ENCODE measurements at regions not wholly inside any gene's neighbourhood (a gene's known extent, or its start where the extent isn't known, plus 50 kb on each side); places are given as distances from the start of the nearest gene placed in this dataset.
A peak's percentile ranks its signal among the peaks of the same experiment; 100 is the strongest.
"Not testable (repeated sequence)": the region's sequence is repeated elsewhere in the genome, so short reads cannot be mapped to it uniquely, and the experiment has no call there.

DNA sequence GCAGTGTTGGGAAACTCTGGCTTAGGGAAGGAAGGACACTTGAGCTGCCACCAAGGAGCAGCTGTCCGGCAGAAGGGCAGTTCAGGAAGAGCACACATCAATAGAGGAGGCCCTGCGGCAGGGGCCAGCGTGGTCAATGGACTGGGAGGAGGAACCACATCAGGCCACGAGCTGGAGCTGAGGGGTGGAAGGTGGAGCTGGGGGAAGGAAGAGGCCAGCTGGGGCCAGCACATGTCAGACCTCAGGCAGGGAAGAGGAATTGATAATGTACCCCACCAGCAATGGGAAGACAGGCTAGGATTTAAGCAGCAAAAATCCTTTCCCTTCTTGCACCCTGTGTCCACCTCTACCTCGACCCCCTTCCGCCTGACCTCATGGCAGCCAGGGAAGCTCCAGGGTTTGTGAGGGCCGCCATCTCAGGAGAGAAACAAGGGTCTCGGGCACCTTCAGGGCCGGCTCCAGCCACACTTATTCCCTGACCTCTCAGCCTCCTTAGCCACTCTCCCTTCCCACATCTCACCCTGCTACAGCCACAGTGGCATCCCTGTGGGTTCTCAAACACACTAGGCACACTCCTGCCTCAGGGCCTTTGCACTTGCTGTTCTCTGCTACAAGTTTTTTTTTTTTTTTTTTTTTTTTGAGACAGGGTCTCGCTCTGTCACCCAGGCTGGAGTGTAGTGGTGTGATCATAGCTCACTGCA is 157.8 kb upstream of the GRK3 start:
- in situ Hi-C loops (cut with HindIII; ENCODE audit: low pct_unique_long_range_greater_than_20kb, low sequenced_read_pairs): no loop called here
- DNase-seq (ENCODE audit: low read depth in 1 of 2, low spot score in 1 of 2): no peak
- TF ChIP-seq JUND (IDR thresholded peaks at IDR 0.05; ENCODE audit: low read depth): no peak

DNA sequence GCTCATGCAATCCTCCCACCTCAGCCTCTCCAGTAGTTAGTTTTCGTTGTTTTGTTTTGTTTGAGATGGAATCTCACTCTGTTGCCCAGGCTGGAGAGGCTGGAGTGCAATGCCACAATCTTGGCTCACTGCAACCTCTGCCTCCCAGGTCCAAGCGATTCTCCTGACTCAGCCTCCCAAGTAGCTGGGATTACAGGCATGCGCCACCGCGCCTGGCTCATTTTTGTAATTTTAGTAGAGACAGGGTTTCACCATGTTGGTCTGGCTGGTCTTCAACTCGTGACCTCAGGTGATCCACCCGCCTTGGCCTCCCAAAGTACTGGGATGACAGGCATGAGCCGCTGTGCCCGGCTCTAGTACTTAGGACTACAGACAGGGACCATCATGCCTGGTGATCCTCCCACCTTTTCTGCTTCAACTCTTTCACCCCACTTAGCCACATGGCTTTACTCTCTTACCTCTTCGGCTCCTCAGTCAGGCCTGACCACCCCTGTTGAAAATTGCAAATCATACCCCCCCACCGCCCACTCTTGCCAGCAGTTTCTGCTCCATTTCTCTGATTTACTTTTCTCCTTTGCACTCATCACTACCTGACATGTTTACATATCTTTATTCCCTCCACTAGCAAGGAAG is 157.1 kb upstream of the GRK3 start:
- in situ Hi-C loops (cut with HindIII; ENCODE audit: low pct_unique_long_range_greater_than_20kb, low sequenced_read_pairs): no loop called here
- TF ChIP-seq JUND (IDR thresholded peaks at IDR 0.05; ENCODE audit: low read depth): no peak
- DNase-seq (ENCODE audit: low read depth in 1 of 2, low spot score in 1 of 2): no peak

DNA sequence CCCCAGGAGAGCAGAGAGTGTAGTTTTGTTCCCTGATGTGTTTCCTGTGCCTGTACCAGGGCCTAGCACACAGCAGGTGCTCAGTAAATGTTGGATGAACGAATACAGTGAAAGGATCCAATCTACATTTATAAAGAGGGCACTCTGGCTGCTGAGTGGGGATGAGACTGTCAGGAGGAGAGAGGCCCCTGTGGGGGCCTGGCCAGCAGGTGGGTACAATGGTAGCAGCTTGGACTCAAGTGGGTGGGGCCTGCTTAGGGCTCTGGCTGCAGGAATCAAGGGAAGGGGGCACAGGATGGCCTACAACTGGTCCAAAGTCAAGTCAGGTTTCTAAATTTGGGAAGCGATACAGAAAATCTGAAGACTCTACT is 156.6 kb upstream of the GRK3 start:
- no peak for TF ChIP-seq JUND (IDR thresholded peaks at IDR 0.05; ENCODE audit: low read depth)
- in situ Hi-C loops (cut with HindIII; ENCODE audit: low pct_unique_long_range_greater_than_20kb, low sequenced_read_pairs): no loop called here
- no peak for DNase-seq (ENCODE audit: low read depth in 1 of 2, low spot score in 1 of 2)

DNA sequence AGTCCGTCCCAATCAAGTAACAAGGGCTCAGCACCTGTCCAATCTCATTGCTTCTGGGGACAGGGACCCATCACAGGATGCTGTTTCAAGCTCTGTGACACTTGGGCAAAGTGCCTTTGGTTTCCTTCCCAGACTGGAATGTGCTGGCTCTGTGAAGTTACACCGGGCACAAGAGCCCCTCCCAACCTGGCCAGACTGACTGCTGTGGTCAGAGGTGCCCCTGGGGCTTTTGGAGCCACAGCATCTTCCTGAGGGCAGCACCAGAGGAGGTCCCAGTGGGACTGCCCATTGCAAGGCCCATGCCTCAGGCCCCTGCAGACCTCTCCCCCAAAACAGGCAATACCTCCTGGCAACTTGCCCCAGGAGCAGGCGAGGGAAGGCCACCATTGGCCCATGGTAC is 155.2 kb upstream of the GRK3 start:
- TF ChIP-seq JUND (IDR thresholded peaks at IDR 0.05; ENCODE audit: low read depth): no peak
- in situ Hi-C loops (cut with HindIII; ENCODE audit: low pct_unique_long_range_greater_than_20kb, low sequenced_read_pairs): no loop called here
- DNase-seq (ENCODE audit: low read depth in 1 of 2, low spot score in 1 of 2): no peak

DNA sequence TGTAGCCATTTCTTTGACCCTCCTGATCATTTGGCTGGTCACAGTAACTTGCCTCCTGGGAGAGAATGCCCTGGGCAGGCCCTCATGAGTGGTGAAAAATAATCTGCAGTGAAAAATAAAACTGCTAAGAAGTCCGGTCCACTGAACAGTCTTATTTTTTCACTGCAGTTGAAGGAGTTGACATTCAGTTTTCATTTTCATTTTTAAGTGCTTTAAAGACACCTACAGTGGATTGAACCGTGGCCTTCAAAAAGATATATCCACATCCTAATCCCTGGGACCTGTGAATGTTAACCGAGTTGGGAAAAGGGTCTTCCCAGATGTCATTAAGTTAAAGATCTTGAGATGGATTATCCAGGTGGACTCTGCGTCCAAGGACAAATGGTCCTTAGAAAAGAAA is 153.6 kb upstream of the GRK3 start:
- TF ChIP-seq JUND (IDR thresholded peaks at IDR 0.05; ENCODE audit: low read depth): no peak
- no peak for DNase-seq (ENCODE audit: low read depth in 1 of 2, low spot score in 1 of 2)
- in situ Hi-C loops (cut with HindIII; ENCODE audit: low pct_unique_long_range_greater_than_20kb, low sequenced_read_pairs): no loop called here

DNA sequence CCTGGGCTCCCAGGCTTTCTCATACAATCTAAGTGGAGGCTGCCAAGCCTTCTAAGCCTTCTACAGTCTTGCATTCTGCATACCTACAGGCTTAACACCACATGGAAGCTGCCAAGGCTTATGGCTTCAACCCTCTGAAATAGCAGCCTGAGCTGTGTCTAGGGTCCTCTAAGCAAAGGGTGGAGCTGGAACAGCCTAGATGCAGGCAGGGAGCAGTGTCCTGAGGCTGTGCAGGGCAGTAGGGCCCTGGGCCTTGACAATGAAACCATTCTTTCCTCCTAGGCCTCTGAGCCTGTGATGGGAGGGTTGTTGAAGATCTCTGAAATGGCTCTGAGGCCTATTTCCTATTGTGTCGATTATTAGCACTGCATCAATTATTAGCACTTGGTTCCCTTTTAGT is 150.9 kb upstream of the GRK3 start:
- in situ Hi-C loops (cut with HindIII; ENCODE audit: low pct_unique_long_range_greater_than_20kb, low sequenced_read_pairs): no loop called here
- no peak for DNase-seq (ENCODE audit: low read depth in 1 of 2, low spot score in 1 of 2)

DNA sequence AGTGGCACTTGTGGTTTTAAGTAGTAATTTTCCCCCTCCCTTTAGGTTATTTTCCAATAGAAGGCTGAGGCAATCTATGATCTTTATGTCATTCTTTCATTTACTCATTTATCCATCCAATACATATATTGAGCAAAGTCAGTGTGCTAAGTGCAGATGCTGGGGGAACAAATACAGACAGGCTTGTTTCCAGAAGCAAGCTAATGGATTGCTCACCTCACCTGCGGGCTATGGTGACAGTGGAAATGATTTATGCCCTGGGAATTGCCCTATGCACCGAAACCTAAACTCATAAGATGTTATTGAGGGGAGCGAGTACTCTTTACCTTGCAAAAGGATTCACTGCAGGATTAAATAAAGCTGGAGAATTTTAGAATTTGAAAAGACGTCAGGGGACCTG is 148.7 kb upstream of the GRK3 start:
- in situ Hi-C loops (cut with HindIII; ENCODE audit: low pct_unique_long_range_greater_than_20kb, low sequenced_read_pairs); DNase-seq (ENCODE audit: low read depth in 1 of 2, low spot score in 1 of 2): not testable (repeated sequence)

More for the DNA sequence above, 150.9 kb upstream of the GRK3 start:
- no peak for TF ChIP-seq JUND (IDR thresholded peaks at IDR 0.05; ENCODE audit: low read depth)

DNA sequence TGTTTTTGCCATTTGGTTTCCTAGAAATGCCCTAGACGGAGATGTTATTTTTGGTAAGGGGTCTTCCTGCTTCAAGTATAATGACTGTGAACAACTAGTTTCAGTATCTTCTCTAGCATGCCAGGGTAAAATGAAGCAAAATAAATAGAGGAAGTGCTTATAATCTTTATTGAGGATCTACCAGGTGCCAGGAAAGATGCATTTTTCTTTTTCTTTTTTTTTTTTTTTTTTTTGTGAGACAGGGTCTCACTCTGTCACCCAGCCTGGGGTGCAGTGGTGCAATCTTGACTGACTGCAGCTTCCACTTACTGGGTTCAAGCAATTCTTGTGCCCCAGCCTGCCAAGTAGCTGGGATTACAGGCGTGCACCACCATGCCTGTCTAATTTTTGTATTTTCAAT is 146.6 kb upstream of the GRK3 start:
- DNase-seq (ENCODE audit: low read depth in 1 of 2, low spot score in 1 of 2); in situ Hi-C loops (cut with HindIII; ENCODE audit: low pct_unique_long_range_greater_than_20kb, low sequenced_read_pairs): not testable (repeated sequence)

DNA sequence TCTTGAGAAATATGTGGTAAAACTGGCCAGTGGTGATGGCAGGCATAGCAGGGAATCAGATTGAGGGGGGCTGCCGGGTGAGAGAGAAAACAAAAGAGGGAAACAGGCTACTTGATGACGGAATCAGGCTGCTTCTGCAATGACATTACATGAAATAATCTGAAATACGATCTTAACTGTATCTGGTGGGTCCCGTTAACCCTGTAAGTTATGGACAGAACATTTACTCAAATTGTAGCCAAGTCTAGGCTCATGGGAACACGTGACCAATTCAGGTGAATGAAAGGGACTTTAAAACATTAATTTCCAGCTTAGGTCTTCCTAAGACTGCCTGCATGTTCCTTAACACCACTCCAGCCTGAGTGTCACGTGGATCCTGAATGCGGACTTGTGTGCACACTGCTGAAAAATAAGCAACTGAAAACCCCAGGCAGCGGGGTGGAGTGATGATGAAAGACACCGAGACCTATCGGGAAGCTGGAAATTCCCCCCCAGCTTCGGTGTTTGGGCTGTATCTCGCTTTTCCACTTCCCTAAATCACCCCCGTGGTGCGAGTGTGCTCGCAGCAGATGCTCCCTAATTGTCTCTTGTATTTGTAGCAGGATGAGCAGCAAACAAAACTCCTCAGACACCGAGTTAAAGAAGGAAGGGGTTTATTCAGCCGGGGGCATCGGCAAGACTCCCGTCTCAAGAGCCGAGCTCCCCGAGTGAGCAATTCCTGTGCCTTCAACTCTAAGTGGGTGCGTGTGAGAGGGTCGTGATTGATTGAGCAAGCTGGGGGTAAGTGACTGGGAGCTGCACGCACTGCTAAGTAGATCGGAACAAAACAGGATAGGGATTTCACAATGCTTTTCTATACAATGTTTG is 145.0 kb upstream of the GRK3 start:
- no peak for TF ChIP-seq JUND (IDR thresholded peaks at IDR 0.05; ENCODE audit: low read depth)
- in situ Hi-C loops (cut with HindIII; ENCODE audit: low pct_unique_long_range_greater_than_20kb, low sequenced_read_pairs): no loop called here
- peak in 1 of 2 experiments; percentile 22 for DNase-seq (ENCODE audit: low read depth in 1 of 2, low spot score in 1 of 2)

DNA sequence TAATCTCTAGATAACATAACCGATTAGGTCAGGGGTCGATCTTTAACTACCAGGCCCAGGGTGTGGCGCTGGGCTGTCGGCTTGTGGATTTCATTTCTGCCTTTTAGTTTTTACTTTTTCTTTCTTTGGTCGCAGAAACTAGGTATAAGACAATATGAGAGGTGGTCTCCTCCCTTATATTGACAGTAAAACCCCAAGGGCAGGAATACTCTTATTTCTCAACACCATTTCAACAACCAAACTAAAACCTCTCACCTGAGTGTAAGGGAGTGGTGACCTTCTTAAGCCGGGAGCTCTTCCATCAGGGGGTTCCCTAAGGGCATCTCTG is 144.4 kb upstream of the GRK3 start:
- in situ Hi-C loops (cut with HindIII; ENCODE audit: low pct_unique_long_range_greater_than_20kb, low sequenced_read_pairs); DNase-seq (ENCODE audit: low read depth in 1 of 2, low spot score in 1 of 2): not testable (repeated sequence)

DNA sequence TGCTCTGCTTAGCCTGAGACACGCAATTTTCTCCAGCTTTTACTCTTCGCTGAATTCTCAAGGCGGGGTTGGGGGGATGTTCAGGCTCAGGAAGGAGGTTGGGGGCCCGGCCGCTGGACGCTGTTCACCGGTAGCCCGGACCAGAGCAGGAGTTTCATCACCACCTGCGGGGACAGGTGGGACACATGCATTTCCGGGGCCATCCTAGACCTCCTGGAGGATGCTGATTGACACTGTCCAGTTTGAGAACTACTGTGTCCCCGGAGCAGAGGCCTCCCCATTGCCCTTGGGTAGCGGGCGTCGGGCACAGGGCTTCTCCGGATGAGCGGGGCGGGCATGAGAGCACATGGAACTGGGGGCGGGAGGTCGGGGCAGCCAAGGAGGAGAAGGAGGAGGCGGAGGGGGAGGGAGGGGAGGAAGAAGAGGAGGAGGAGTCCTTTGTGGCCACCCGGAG is 144.0 kb upstream of the GRK3 start:
- DNase-seq (ENCODE audit: low read depth in 1 of 2, low spot score in 1 of 2): no peak
- TF ChIP-seq JUND (IDR thresholded peaks at IDR 0.05; ENCODE audit: low read depth): no peak
- in situ Hi-C loops (cut with HindIII; ENCODE audit: low pct_unique_long_range_greater_than_20kb, low sequenced_read_pairs): no loop called here

DNA sequence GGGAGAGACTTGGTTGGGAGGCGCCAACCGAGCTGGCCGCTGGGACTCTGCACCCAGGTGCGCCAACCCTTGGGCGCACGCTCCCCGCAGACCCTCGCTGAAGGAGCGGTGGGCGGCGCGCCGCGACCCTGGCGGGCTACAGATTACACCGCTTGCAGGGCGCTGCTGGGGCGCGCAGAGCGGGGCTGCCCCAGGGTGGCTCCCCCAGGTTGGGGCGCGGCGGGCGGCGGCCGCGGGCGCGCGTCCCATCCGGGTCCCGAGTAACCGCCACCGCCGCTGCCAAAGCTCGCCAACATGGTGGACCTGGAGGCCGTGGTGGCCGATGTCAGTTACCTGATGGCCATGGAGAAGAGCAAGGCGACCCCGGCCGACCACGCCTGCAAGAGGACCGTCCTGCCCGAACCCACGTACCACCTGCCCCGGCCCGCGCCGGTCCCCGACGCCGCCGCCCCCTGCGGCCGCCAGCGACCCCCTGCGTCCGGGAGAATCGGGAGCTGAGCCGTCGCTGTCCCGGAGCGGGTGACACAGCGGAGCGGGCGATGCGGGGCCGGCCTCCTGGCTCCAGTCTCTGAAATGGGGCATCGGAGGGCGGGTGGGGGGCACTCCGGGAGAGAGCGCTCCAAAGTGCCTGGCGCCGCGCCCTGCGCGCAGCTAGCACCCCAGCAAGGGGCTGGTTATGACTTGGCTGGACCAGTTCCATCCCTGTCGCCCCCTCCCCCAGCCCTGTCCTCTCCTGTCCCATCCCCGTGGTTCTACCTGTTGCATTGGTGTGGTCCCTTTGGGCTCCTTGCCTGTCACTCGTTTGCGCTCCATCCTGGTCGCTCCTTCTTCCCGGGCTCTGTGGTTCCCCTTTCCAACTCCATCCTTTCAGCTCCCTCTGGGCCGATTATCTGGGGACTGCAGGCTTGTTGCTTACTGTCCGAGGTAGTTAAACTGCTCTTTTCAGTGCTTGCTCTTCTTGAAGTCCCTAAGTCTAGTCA is 143.3 kb upstream of the GRK3 start:
- no peak for TF ChIP-seq JUND (IDR thresholded peaks at IDR 0.05; ENCODE audit: low read depth)
- in situ Hi-C loops (cut with HindIII; ENCODE audit: low pct_unique_long_range_greater_than_20kb, low sequenced_read_pairs): no loop called here
- DNase-seq (ENCODE audit: low read depth in 1 of 2, low spot score in 1 of 2): peak in 1 of 2 experiments; percentile 60

DNA sequence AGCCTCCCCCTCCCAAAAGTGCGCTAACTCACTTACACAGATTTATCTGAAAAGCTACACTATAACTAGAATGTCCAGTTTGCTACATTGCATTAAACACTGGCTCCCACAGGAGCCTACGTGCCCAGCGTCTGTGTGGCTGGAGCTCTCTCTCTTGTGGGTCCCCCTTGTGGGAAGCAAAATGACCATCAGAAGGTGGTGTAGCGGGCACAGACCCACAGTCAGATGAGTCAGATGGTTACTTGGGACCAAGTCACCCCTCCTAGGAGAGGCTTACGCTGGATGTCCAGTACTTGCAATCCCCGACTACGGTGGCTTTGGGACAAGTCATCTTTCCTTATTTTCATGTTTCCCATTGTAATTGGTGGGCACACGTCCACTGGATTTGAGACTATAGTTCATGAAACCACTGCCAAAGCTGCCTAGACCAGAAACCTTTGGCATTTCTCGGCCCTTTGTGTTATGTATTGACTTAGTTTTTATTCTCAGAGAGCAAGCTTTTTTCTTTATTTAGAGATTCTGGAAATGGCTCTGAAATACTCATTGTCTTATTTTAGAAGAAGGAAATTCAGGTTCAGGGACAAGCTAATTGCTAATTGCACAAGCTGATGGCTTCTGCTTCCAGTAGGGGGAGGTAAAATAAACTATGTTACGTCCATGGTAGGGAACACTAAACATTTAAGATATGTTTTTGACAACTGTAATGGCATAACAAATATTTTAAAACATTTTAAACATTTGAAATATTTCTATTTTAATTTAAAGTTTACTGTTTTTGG is 137.8 kb upstream of the GRK3 start:
- DNase-seq (ENCODE audit: low read depth in 1 of 2, low spot score in 1 of 2); in situ Hi-C loops (cut with HindIII; ENCODE audit: low pct_unique_long_range_greater_than_20kb, low sequenced_read_pairs): not testable (repeated sequence)

DNA sequence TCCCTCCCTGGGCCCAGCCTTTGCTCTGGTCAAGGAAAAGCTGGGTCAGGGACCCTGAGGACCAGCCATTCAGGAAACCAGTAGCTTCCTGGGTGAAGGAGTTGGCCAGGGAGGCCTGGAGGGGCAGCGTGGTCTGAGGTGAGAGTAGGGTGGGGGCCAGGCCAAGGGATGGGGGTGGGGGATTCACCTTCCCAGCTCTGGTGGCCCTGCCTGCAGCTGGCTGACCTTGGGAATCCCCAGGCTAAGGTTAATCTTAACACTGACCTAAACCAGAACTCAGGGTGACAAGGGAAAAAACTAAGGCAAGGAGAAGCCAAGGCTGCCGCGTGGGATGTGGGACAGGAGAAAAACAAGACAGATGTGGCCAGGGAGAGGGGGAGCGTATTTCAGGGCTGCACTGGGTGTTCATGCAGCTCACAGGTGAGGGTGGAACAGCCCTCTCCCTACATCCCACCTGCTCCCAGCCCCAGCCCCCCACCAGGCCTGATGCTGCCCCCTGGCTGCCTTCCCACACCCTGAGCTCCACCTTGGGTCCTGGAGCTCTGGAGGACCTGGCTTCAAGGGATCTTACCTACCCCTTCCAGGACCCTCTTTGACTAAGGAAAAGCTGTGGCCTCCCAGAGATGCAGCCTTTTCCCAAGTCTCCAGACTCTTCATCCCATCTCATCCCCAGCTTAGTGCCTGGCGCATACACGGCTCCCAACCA is 132.7 kb upstream of the GRK3 start:
- DNase-seq (ENCODE audit: low read depth in 1 of 2, low spot score in 1 of 2); in situ Hi-C loops (cut with HindIII; ENCODE audit: low pct_unique_long_range_greater_than_20kb, low sequenced_read_pairs): not testable (repeated sequence)

DNA sequence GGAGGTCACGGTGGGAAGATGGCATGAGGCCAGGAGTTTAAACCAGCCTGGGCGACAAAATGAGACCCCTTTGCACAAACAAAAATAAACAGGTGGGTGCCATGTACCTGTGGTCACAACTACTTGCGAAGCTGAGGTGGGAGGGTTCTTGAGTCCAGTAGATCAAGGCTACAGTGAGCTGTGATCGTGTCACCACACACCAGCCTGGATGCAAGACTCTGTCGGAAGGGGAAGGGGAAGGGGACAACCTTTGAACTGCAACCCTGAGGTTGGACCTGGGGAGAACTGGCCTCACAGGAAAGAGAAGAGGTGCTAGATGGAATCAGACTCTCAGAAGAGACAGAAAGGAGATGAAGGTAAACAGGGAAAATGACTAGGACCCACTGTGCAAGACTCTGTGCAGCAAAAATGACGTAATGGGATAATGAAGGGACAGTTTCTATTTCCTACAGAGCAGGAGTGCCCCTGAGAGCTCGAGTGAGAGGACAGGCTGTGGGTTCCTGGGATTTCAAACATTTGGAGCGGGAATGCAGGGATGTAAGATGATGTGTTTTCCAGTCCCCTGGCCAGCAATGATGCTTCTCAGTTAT is 131.0 kb upstream of the GRK3 start:
- in situ Hi-C loops (cut with HindIII; ENCODE audit: low pct_unique_long_range_greater_than_20kb, low sequenced_read_pairs); DNase-seq (ENCODE audit: low read depth in 1 of 2, low spot score in 1 of 2): not testable (repeated sequence)
